ENCODE measurements at regions not wholly inside any gene's neighbourhood (a gene's known extent, or its start where the extent isn't known, plus 50 kb on each side); places are given as distances from the start of the nearest gene placed in this dataset.
A peak's percentile ranks its signal among the peaks of the same experiment; 100 is the strongest.

DNA sequence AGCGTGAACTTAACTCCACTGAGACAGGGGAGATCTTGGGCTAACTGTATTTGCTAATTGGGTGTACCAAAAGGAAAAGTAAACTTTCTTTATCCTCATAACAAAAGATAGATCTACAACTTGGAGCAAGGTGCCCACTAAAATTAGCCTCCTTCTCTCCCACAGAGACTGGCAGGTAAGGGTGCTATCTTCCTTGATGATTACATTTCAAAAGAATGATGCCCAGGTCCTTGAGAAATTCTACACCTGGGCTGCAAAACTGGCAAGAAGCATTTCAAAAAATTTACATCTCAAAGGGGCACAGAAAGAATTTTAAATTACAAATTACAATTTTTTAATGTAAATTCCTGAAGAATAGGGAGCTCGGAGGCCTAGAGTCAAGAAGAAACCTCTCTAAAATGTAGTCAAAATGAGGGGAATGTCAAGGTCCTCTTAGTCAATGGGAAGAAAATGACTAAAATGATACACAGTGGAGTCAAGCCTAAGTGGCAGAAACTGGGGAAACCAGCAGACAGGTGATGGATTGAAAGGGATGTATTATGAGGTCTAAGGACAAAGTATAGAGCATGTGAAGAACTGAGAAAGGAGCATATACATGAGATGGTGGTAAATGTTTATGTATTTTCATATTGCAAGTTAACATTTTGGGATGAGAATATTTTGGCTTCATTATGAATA lies 348.3 kb upstream of the TUSC1 start:
- no peak for DNase-seq

DNA sequence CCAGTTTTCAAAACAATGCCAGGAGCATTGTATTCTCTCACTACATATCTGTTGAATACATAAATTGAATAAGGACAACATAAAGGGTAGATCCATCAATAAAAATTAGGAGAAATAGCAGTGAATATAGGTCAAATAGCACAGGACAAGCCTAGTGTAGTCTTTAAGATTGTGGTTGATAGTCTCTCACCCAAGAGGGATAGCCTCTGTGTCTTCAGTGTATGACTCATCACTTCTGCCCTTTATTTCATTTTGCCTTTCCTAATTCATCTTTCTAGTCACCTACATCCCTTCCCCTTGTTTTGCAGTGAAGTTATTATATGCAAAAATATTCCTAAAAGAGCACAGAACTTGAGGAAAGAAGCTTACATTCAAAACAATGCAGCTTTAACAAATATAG lies 335.0 kb upstream of the TUSC1 start:
- DNase-seq, result no peak

DNA sequence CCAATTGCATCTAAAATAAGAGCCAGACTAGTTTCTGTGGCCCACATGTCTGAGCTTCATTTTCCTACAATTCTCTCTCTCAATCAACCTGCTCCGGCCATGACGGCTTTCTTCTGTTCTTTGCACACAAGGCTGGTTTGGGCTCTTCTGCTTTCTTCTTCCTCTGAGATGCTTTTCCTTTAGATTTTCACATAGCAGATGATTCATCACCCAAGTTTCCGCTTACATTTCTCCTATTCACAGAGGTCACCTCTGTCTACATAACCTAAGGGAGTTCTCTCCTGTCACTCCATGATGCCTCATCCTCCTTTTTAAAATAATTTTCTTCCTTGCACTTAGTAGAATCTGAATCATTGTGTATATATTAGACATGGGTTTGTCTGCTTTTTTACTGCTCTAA lies 334.6 kb upstream of the TUSC1 start:
- no peak for DNase-seq

DNA sequence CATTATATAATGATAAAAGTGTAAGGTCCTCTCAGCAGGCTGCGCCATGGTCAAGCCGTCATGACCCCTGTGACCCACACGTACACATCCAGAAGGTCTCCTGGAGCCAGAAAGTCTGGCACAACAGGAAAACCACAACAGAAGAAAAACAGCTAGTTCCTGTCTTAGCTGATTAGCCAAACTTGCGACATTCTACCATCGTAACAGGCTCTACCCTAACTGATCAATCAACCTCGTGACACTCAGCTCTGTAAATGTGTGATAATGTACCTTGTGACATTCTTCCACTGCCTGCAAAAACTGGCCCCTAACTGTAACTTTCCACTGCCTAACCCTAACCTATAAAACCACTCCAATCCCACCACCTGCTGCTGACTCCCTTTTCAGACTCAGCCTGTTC lies 316.4 kb upstream of the TUSC1 start:
- no peak for DNase-seq

DNA sequence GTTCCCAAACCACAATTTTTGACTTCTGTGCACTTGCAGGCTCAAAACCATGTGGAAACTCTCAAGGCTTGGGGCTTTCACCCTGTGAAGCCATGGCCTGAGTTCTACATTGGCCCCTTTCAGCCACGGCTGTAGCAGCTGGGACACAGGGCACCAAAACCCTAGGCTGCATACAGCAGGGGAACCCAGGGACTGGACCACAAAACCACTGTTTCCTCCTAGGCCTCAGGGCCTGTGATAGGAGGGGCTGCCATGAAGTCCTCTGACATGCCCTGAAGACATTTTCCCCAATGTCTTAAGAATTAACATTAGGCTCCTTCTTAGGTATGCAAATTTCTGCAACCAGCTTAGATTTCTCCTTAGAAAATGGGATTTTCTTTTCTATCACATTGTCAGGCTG lies 312.1 kb upstream of the TUSC1 start:
- no peak for DNase-seq

DNA sequence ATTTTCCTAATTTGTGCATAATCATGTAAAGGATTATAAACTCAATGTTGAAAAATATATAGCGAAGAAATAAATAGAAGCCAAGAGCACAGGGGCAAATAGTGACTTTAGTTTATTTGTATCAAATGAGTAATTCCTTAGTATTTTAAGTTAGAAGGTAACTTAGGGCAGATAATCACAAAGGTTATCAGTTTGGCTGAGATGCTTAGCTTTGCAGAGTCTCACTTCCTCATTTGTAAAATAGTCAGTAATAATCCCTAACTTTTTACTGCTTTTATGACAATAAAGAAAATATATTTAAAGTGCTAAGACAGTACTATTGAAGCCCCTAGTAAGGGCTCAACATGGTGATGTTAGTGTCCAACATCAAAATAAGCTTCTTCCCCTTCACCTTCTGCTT lies 297.4 kb upstream of the TUSC1 start:
- no peak for DNase-seq

DNA sequence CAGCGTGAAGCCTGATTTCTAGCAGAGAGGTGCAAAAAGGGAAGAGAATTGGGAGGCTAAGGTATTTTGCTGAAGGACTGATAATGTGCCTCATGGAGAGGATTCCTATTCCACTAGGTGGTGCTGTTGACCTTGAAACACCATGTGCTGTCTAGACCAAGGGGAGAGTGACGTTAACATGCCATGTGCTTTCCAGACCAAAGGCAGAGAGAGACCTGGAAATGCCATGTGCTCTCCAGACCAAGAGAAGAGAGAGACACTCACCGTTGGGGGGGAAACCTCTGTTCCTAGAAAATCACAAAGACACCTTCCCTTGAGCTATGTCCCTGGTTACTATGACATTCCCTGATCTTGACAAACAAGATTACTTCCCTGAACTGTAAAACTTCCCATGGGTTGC lies 286.0 kb upstream of the TUSC1 start:
- peak in 1 of 2 donors; percentile 0 for DNase-seq

DNA sequence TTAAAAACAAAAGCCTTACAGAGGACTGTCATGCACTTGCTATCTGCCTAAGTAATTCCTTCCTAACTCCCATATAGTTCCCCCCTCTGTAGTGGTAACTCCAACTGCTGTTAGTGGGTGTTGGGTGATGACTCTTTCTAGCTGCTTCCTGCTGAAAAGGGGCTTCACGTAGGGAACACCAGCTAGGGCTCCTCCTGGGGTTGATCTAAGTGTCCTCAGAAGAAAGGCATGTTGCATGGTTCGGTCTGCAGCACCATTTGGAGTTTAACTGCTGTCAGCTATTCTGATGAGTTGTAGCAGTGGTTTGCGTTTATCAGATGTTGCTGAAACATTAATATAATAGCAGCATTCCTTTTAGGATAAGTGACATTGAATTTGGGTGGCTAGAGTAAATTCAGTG lies 281.9 kb upstream of the TUSC1 start:
- DNase-seq, result no peak

DNA sequence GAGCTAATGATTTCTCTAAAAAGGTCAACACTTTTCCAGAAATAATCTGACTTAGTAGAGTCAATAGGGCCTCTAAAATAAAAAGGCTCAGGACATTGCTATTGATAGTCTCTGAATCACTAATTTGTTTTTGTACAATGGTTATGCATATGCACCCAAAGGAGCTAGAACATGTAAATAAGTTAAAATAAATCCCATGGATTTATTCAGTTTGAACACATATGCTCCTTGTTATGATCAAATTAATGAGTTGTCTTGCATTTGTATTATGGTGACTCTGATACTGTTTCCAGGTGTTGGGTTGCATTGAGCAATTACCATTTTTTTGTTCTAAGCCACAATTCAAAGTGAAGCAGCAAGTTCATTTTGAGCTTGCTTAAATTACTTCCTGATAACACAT lies 276.0 kb upstream of the TUSC1 start:
- no peak for DNase-seq

DNA sequence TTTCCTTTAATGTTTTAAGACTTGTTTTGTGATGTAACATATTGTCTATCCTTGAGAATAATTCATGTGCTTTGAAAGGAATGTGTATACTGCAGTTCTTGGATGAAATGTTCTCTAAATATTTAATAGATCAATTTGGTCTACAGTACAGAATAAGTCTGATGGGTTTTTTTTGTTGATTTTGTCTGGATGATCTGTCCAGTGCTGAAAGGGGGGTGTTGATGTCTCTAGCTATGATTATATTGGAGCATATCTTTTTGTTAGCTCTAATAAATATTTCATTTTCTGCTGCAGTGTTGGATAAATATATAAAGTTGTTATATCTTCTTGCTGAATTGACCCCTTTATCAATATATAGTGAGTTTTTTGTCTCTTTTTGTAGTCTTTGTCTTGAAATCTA lies 269.9 kb upstream of the TUSC1 start:
- no peak for DNase-seq

DNA sequence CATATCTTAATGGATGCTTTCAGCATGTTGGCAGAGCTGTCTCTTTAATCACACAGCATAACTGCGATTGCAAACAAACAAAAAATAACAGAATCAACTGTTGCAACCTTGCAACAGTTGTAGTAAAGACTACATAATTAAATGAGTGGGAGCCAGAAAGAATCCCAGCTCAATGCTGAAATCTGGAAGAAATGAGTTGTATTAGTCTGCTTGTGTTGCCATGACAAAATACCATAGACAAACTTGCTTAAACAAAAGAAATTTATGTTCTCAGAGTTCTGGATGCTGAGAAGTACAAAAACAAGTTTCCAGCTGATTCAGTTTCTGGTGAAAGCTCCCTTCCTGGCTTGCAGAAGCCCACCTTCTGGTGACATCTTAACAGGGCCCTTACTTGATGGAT lies 260.9 kb upstream of the TUSC1 start:
- no peak for DNase-seq

DNA sequence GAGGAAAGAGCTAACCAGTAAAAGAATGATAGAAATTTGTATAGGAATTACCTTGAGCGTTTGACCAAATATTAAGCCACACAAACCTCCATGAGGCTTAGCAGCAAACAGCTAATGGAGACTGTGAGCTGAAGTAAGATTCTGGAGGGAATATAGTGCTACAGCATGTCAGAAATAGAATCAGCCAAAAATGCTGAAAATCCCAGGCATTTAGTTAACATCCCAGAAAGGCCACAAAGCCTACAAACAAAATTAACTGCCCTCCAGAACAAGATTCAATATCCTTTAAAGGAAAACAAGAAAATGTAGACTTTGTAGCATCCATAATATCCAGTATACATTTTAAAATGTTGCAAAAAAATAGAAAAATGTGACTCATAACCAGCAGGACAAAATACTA lies 257.8 kb upstream of the TUSC1 start:
- DNase-seq, result no peak

DNA sequence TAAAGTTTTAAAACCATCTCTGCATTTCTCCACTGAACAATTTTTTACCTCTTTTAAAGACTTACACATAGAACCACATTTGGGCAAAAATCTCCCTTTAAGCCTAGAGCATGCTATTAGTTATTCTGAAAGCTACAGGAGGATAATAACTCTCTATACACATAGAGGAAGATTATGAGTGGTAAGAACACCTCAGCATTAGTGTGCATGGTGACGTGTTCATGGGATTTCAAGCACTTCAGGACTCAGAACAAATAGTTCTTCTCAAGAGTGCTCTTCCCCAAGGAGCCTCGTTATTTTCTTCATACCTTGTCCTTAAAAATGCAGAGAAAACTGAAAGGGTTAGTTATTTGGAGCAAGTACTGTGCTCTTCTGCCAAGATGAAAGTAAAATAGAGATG lies 256.9 kb upstream of the TUSC1 start:
- DNase-seq, result no peak

DNA sequence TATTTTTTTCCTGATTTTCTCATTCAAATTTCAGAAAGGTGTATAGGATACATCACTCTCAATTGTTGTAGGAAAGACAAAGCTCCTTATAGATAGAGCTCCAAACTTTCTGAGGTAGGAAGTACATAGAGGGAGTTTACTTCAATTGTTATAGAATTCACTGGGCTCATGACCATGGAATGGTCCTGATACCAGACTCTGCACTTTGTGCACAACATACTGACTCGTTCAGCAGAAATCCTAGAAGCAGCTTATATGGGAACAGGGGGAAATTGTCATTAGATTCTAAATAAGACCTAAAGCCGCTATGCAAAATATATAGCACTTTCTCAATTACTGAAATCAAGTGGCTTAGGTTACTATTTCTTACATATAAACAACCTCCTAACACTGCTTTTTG lies 240.5 kb upstream of the TUSC1 start:
- DNase-seq, result no peak

DNA sequence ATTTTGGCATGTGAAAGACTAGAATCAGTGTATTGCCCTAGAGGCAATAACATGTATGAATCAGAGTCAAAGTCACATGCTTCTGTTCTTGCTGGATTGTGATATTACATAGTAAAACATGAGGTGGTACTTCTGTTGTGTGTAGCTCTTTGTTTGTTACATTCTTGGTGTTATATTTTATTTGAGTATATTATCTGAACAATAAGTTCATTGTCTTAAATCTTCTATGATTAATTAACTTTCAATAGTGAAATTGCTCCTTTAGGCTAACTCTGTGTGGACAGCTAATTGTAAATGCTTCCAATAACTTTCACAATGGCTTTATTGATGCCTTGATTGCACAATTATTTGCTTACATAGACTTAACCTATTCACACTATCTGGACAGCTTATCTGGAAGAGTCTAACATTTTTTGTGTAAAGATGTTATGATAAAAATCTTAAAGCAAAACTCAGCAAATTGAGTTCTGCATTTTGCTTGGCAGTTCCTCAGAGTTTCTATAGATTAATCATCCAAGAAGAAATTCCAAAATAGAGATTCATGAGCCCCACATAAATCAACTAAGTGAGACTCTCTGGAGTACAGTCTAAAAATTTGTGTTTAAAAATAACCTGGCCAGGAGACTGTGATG lies 239.6 kb upstream of the TUSC1 start:
- no peak for DNase-seq

DNA sequence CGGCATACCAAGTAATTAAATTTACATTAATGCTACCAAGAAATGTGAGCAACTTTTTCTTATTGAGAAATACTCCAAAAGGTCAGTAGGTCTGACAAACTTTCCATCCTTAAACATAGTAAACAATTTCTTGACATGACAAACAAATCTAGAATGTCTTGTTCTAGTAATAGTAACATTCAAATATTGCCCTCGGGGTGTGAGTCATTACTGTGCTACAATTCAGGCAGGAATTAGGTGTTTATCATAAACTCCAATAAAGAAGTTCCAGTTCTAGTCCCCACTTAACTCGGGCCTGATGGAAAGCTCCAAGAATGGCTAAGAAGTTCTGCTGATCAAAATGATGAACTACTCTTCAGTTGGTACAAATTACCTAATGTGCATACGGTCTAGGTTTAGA lies 235.6 kb upstream of the TUSC1 start:
- no peak for DNase-seq

DNA sequence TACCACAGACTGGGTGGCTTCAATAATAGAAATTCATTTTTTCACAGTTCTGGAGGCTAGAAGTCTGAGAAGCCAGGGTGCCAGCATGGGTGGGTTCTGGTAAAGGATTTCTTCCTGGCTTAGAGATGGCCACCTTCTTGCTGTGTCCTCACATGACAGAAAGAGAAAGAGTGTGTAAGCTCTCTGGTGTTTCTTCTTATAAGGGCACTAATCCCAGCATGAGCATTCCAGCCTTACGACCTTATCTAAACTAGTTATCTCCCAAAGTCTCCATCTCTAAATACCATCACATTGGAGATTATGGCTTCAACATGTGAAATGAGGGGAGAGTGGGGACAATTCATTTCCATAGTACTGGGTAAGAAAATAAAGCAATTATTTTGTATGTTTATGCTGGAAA lies 226.5 kb upstream of the TUSC1 start:
- DNase-seq, result no peak

DNA sequence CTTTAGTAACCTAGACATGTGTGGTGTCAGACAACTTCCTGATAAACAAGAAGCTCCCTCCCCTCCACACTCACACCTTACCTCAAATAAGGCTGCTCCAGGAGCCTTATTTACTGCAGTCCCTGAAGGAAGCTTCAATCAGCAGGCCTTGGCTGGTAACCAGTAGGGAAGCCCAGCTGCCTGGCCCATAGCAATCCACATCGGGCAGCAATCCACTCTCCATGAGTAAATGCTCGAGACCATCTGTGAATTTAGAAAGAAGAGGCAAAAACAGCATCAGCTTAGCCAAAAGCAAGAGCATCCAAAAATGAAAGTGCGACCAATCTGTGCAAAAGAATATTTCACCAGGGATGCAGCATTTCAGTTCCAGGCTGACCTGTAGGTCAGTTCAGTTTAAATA lies 213.3 kb upstream of the TUSC1 start:
- no peak for DNase-seq

DNA sequence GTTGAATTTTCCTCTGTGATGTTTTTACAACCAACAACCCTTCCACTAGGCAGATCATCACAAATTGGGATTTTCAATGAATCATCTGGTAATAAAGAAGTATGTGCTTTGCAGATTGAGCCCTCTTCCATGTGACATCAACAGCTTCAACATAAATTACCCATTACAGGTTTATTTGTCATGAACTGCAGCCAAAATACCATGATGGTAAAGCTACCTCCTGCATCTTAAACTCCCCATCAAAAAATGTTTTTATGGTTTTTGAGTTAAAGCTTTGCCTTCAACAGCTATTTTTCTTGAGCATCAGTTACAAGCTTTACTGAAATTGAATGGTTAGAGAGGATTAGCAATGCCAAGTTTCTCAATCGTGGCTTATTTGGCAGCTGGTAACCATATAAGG lies 211.4 kb upstream of the TUSC1 start:
- DNase-seq, result no peak

DNA sequence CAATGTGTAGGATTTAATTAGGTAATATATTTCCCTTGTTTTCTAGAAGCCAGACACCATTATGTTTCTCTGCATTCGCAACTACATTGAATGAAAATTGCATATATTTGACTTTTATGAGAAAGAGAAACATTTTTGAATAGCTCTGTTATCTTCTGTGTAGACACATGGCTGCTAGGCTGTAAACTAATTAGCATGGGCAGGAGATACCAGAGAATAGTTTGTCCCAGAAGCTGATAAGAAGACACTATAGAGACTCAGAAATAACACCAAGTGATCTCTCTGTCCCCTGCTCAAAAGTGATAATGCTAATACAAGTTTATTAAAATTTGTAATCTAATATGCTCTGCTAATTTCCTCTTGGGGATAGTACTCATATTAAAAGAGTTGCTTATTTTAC lies 198.0 kb upstream of the TUSC1 start:
- DNase-seq, result no peak

DNA sequence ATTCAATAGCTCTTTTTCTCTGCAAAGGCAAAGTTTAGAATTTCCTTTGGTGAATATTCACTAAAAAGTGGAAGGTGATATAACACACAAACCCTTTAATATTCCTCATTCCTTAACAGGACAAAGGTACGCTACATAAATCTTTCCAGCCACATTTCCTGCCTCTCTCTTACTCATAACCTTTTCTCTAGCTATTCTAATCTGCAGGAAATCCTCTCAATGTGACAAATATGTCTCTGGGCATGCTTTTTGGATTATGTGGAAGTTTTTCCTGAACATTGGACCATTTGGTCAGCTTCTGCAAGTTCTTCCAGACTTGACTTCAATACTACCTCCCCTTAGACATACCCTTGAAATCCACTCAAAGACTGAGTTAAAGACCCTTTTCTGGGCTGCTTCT lies 186.3 kb upstream of the TUSC1 start:
- DNase-seq, result no peak

DNA sequence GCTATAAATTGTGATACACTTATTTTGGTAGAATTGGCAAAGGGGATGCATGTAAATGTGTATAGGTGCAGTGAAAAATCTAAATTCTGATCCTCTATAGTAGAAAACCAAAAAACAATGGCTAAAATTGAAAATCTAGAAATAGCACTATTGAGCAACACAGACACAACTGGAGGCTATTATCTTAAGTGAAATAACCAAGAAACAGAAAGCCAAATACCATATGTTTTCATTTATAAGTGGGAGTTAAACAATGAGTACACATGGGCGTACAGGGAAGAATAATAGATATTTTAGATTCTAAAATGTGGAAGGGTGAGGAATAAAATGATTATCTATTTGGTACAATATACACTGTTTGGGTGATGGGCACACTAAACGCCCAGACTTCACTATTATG lies 183.2 kb upstream of the TUSC1 start:
- DNase-seq, result no peak

DNA sequence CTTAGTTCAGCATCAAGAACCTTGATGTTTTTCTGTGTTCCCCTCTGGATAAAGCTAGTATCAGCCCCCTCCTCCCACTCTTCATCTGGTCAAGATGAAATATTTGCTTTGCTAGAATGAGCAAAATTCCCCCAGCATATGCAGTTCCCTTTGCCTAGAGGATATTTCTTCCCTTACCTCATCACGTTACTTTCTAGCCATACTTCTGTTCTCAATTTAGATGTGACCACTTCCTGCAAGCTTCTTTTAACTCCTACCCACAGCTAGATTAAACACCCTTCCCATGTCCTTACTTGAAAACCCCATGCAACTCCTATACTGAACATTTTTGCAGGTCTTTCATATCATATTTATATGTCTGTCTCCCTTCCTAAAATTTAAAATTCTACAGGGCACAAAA lies 178.9 kb upstream of the TUSC1 start:
- DNase-seq, result no peak

DNA sequence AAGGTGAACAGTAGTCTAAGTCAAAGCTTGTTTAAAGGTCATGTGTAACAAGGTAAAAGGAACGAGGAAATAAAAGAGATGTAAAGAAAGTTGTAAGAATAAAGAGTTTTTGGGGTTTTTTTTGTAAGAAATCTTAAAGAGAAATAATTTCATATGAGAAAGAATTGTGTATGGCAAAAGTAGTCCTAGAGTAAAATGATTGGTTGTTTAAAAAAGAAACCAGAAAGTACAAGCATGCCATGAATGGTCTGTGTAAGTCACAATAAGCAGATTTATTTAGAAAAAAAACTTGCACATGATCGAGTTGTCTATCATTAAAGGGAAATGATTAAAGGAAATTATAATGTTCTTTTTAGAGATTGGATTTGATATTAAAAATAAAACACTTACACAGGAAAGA lies 172.6 kb upstream of the TUSC1 start:
- DNase-seq, result no peak

DNA sequence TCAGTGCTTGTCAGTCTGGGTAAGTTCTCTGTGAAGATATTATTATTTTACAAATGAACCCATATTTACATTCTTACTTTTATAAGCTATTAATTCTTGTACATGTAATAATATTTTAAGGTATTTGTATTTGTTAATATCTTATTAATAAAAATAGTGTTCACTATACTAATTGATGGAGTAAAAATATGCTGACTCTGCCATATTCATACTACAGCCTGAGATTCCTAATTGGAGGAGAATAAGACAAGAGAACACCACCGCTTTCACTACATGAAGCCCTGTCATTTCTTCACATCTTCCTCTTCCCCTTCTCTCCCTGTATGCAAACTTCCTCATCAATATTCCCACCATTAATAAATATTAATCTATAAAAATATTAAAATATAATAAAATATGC lies 167.6 kb upstream of the TUSC1 start:
- DNase-seq, result no peak
